OCI-LY7 (cell line): ENCODE measurements at regions not wholly inside any gene's neighbourhood (a gene's known extent, or its start where the extent isn't known, plus 50 kb on each side); places are given as distances from the start of the nearest gene placed in this dataset.

Source experiments
- BruUV-seq: library from RNA; stranded (reverse); fragments of 400-500 nt; replicated peaks from 2 replicates; lab custom pipeline; 2021; lab: Mats Ljungman, UMichigan
- CTCF ChIA-PET: fragments of 300-600 bp; sonication (Branson Sonifier 250); formaldehyde crosslinking; loops from one replicate; lab custom pipeline; 2022; ENCODE audit warnings: antibody characterized with exemption; ENCODE audit not compliant: unreplicated experiment; lab: Charles Lee
- POLR2A ChIA-PET: fragments of 300-600 bp; sonication (Branson Sonifier 250); formaldehyde crosslinking; loops from one replicate; lab custom pipeline; 2022; ENCODE audit warnings: antibody characterized with exemption; lab: Charles Lee
- DNase-seq: peaks from one replicate; pipeline ENCODE4 v3.0.0-alpha.2; 2015; ENCODE audit warnings: low spot score
- H2AFZ ChIP-seq: fragments of 200-600 bp; sonication (generic), shearing (Covaris generic); 2 replicates; pipeline ENCODE4 v1.6.1; 2014; ENCODE audit warnings: mild to moderate bottlenecking, antibody characterized with exemption, low read length, moderate library complexity
- H3K27ac ChIP-seq: fragments of 200-600 bp; sonication (generic); 2 replicates; pipeline ENCODE4 v1.5.1; 2014; ENCODE audit warnings: mixed run types, low read depth, mild to moderate bottlenecking, moderate library complexity, low read length, inconsistent platforms; ENCODE audit not compliant: poor library complexity, severe bottlenecking
- H3K36me3 ChIP-seq: fragments of 200-600 bp; sonication (generic); 2 replicates; pipeline ENCODE4 v1.6.1; 2014; ENCODE audit warnings: mild to moderate bottlenecking, antibody characterized with exemption, low read length, moderate library complexity, mixed read lengths; ENCODE audit not compliant: insufficient read depth
- H3K4me1 ChIP-seq: fragments of 200-600 bp; sonication (generic); 2 replicates; pipeline ENCODE4 v1.5.1; 2014; ENCODE audit warnings: mild to moderate bottlenecking, low read length; ENCODE audit not compliant: insufficient read depth, poor library complexity, severe bottlenecking
- H3K4me2 ChIP-seq: fragments of 200-600 bp; sonication (generic); 2 replicates; pipeline ENCODE4 v1.6.1; 2014; ENCODE audit warnings: mild to moderate bottlenecking, low read length
- H3K4me3 ChIP-seq: fragments of 200-600 bp; sonication (generic); 2 replicates; pipeline ENCODE4 v1.5.1; 2014; ENCODE audit warnings: mild to moderate bottlenecking, low read depth, low read length; ENCODE audit not compliant: poor library complexity, severe bottlenecking
- H3K79me2 ChIP-seq: fragments of 200-600 bp; sonication (generic); 2 replicates; pipeline ENCODE4 v1.6.1; 2016; ENCODE audit warnings: low read depth, mild to moderate bottlenecking, low read length, moderate library complexity, mixed read lengths; ENCODE audit not compliant: insufficient read depth
- H3K9me2 ChIP-seq: fragments of 200-600 bp; sonication (generic); 2 replicates; pipeline ENCODE4 v1.6.1; 2016; ENCODE audit warnings: mild to moderate bottlenecking, low read length, mixed read lengths; ENCODE audit not compliant: insufficient read depth
- H3K9me3 ChIP-seq: fragments of 200-600 bp; sonication (generic); 2 replicates; pipeline ENCODE4 v1.6.1; 2014; ENCODE audit warnings: mild to moderate bottlenecking, mixed run types, low read length, mixed read lengths
- H4K20me1 ChIP-seq: fragments of 200-600 bp; sonication (generic); 2 replicates; pipeline ENCODE4 v1.6.1; 2014; ENCODE audit warnings: mild to moderate bottlenecking, antibody characterized with exemption, low read length, moderate library complexity, mixed read lengths; ENCODE audit not compliant: insufficient read depth
- CTCF ChIP-seq: fragments of 200-600 bp; sonication (generic); conservative IDR thresholded peaks from 2 replicates; pipeline ENCODE4 v1.5.1; 2014; ENCODE audit warnings: mild to moderate bottlenecking, antibody characterized with exemption, low read length, moderate library complexity, mixed read lengths
- EZH2phosphoT487 ChIP-seq: fragments of 200-600 bp; sonication (generic); IDR thresholded peaks from 2 replicates; pipeline ENCODE4 v1.6.1; 2018; ENCODE audit warnings: low read depth, borderline replicate concordance, mild to moderate bottlenecking, mixed run types, antibody characterized with exemption, low read length, moderate library complexity, mixed read lengths
- intact Hi-C: fragments of 100-400 bp; cut with micrococcal nuclease; formaldehyde crosslinking; loops from one replicate; pipeline ENCODE4 v1.10.0; 2022; ENCODE audit not compliant: unreplicated experiment

- TF ChIP-seq EZH2phosphoT487 (no peak), CTCF (no peak)
- H4K20me1 ChIP-seq = no peaks in the 10 kb centered on the region
- H3K36me3 ChIP-seq = no peaks in the 10 kb centered on the region
- H3K27ac ChIP-seq = no peak overlapping the region
- H2AFZ ChIP-seq = no peak overlapping the region
- H3K9me3 ChIP-seq = peaks cover 6% of the 10 kb centered on the region; the same call in 1 of the 2 replicates
- BruUV-seq = no TSS peak
- POLR2A ChIA-PET = no interaction called here
- no peak for DNase-seq
- H3K9me2 ChIP-seq = no peaks in the 10 kb centered on the region
- intact Hi-C loops = no loop called here
- H3K4me3 ChIP-seq = no peak overlapping the region
- CTCF ChIA-PET = no interaction called here
- no peaks in the 10 kb centered on the region for H3K79me2 ChIP-seq
- H3K4me1 ChIP-seq = no peaks in the 10 kb centered on the region
- no peak overlapping the region for H3K4me2 ChIP-seq
These were observed 115.4 kb upstream of the CDC42EP3 start for GRCh38 chr2:37786854-37787253.

- ChIA-PET POLR2A (interaction anchor here (0.6 kb wide), 1 partner anchor 1119 kb away, joined by 3 read pairs; no protein-coding TSS in a partner anchor), CTCF (no interaction called here)
- no peaks in the 10 kb centered on the region for H4K20me1 ChIP-seq
- TF ChIP-seq CTCF = no peak
- TF ChIP-seq EZH2phosphoT487 = no peak
- DNase-seq = no peak
- H3K27ac ChIP-seq = no peak overlapping the region
- H3K9me2 ChIP-seq = no peaks in the 10 kb centered on the region
- H3K4me1 ChIP-seq = no peaks in the 10 kb centered on the region
- intact Hi-C loops = no loop called here
- H3K9me3 ChIP-seq = peaks cover 6% of the 10 kb centered on the region; the same call in 1 of the 2 replicates
- no peak overlapping the region for H2AFZ ChIP-seq
- no peaks in the 10 kb centered on the region for H3K36me3 ChIP-seq
- H3K4me3 ChIP-seq = no peak overlapping the region
- H3K79me2 ChIP-seq = no peaks in the 10 kb centered on the region
- H3K4me2 ChIP-seq = no peak overlapping the region
- BruUV-seq = no TSS peak
These were observed 117.3 kb upstream of the CDC42EP3 start for GRCh38 chr2:37788602-37789209.

- H3K79me2 ChIP-seq = no peaks in the 10 kb centered on the region
- no peaks in the 10 kb centered on the region for H3K36me3 ChIP-seq
- CTCF ChIA-PET = no interaction called here
- no peak overlapping the region for H2AFZ ChIP-seq
- TF ChIP-seq CTCF (no peak), EZH2phosphoT487 (no peak)
- no TSS peak for BruUV-seq
- H3K4me1 ChIP-seq = no peaks in the 10 kb centered on the region
- H3K9me2 ChIP-seq = no peaks in the 10 kb centered on the region
- peaks cover 6% of the 10 kb centered on the region; the same call in 1 of the 2 replicates for H3K9me3 ChIP-seq
- no peak overlapping the region for H3K27ac ChIP-seq
- H3K4me2 ChIP-seq = no peak overlapping the region
- no peak for DNase-seq
- no peak overlapping the region for H3K4me3 ChIP-seq
- no peaks in the 10 kb centered on the region for H4K20me1 ChIP-seq
- intact Hi-C loops = no loop called here
- POLR2A ChIA-PET = no interaction called here
These were observed 118.6 kb upstream of the CDC42EP3 start for GRCh38 chr2:37790019-37790418.
